GM18951 (cell line): ENCODE measurements at regions not wholly inside any gene's neighbourhood (a gene's known extent, or its start where the extent isn't known, plus 50 kb on each side); places are given as distances from the start of the nearest gene placed in this dataset.

Source experiments
- POLR2A ChIP-seq: IDR thresholded peaks from 4 replicates; pipeline ENCODE4 v1.6.1; 2011; ENCODE audit warnings: mild to moderate bottlenecking; ENCODE audit not compliant: insufficient read length, insufficient read depth; ENCODE audit errors: extremely low read depth
- in situ Hi-C: fragments of 300-500 bp; cut with MboI; formaldehyde crosslinking; loops from one replicate; pipeline ENCODE4 v1.12.0; 2022; ENCODE audit warnings: low sequenced_read_pairs, mixed read lengths, inconsistent platforms; ENCODE audit not compliant: unreplicated experiment

DNA sequence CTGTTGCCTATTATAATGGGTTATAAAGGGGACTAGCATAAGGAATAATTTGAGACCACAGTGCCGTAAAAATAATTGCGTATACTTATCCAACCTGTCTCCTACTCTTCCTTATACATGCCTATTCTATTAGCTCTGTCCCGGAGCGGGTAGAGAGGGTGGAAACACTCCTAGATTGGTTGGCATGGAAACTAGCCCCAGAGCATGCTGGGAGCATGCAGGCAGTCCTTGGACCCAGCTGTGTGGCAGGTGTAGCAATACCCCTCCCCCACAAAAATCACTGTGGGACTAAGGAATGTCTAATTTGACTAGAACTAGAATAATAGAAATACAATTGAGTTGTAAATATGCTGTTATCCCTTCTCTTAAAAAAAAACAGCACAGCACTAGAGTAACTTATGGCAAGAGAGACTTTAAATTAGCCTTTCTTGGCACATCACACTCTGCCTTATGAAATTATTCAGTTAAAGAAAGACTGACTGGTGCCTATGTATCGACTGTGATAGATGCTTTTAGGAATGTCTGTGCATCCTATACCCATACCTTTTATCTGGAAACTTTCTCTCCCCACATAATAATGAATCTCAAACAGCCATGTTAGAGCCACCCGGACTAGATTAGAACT is 244.0 kb upstream of the DAAM1 start:
- TF ChIP-seq POLR2A: no peak
- in situ Hi-C loops: no loop called here

DNA sequence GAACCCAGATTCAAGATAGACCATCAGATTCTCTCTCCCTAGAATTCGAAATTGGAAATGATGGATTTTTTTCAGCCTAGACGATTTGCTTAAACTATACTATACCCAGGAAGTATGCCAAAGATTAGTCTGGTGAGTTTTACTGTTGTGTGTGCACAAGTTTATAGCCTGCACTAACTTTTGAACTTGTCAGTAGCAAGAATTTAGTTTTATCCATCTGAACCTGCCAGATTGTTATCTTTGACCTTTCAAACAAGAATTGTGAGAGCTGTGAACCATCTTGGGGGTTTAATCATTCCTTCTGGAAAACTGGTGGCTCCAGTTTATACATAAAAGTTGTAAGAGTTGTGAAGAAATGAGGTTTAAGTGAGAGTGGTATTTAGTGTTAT is 243.5 kb upstream of the DAAM1 start:
- no peak for TF ChIP-seq POLR2A

DNA sequence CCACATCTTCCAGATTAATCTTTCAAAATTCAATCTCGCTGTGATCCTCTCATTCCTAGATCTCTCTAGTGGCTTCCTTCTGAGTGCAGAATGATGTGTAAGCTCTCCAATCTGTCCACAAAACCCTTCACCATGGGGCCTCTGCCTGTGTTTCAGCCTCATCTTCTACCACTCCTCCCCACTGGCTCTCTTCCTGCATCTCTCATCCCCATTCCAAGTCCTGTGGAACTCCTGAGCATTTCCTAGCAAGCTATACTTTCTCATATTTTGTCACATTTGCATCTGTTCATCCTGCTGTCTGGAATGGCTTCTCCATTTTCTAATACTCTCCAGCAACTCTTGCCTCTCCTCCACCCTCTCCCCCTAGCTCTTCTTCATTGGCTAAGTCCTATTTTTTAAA is 242.0 kb upstream of the DAAM1 start:
- TF ChIP-seq POLR2A: no peak
- in situ Hi-C loops: no loop called here

More for the DNA sequence above, 243.5 kb upstream of the DAAM1 start:
- in situ Hi-C loops: no loop called here

DNA sequence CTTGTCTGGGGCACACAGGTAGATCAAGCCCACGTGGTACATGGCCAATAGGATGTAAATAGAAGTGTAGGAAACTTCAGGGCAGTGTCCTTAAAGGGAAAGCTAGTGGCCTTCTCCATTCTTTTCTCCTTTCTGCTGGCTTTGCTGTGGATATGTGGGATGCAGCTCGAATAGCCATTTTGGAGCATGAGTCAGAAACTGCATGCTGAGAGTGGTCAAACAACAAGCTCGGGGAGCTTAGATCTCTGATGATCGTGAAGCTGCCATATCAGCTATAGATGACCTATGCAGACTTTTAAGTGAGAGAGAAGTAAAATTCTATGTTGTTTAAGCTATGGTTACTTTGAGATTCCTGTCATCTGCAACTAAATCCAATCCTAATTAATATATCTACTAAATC is 241.3 kb upstream of the DAAM1 start:
- in situ Hi-C loops: no loop called here
- no peak for TF ChIP-seq POLR2A

DNA sequence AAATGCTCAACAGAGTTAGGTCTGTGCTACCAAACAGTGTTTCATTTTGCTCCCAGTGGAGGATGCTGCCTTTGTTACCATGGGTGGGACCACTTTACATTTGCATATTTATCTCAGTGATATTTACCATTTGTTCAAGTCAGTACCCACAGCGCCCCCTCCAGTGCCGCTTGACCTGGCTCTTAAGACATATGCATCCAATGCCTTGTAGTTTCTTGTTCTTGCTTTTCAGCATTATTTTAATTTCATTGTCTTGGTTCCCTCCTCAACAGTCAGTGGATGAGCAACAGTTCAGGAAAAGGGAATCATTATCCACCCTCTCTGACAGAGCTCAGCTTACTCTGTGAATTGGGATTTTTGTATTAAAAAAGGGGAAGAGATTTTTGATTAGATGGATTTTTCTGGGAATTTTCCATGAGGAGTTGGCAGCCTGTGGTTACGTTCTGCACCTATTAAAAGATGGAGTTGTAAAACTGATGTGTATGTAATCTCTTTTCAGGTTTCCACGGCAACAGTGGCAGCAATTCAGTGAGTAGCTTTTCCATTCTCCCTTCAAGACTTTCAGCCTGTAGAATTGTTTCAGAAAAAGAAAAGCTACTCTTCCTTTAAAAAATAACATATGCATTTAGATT is 240.5 kb upstream of the DAAM1 start:
- no peak for TF ChIP-seq POLR2A
- in situ Hi-C loops: no loop called here

DNA sequence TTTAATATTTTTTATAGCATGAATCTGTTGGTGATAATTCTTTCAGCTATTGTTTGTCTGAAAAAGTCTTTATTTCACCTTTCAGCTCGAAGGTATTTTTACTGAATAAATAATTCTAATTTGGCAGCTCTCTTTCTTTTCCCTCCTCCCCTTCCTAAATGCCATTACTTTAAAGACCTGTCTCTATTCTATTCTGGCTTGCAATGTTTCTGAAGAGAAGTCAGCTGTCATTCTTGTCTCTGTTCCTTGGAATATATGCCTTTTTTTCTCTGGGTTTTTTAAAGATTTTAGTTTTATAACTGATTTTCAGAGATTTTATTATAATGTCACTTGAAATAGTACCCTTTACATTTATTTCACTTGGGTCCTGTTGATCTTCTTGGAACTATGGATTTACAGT is 237.9 kb upstream of the DAAM1 start:
- no peak for TF ChIP-seq POLR2A
- in situ Hi-C loops: no loop called here

DNA sequence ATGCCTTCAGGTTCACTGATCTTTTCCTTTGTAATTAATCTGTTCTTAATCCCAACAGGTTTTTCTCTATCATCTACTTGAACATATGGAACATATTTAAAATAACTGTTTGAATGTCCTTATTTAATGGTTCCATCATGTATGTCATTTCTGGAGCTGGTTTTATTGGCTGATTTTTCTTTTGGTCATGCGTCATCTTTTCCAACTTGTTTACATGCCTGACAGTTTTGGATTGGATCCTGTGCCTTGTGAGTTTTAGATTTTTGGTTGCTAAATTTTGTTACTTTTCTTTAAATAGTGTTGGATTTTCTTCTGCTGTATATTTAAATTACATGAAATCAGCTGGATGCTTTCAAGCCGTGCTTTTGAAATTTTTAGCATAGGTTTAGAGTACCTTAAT is 237.3 kb upstream of the DAAM1 start:
- in situ Hi-C loops: no loop called here
- no peak for TF ChIP-seq POLR2A

DNA sequence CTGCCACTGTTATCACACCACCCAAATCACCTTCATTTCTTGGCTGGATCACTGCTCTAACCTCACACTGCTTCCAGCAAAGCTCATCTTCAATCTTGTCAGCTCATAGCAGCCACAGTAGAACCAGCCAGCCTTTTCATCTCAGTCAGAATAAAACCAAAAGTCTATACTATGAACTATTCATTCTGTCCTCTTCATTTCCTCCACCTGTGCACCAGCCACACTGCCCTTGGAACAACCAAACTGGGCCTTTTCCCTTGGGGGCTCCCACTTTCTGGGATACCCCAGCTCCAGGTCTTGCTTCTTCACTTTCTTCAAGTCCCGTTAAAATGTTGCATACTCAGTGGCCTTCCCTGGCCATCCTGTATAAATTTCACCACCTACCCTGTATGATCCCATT is 234.4 kb upstream of the DAAM1 start:
- no peak for TF ChIP-seq POLR2A
- in situ Hi-C loops: no loop called here

DNA sequence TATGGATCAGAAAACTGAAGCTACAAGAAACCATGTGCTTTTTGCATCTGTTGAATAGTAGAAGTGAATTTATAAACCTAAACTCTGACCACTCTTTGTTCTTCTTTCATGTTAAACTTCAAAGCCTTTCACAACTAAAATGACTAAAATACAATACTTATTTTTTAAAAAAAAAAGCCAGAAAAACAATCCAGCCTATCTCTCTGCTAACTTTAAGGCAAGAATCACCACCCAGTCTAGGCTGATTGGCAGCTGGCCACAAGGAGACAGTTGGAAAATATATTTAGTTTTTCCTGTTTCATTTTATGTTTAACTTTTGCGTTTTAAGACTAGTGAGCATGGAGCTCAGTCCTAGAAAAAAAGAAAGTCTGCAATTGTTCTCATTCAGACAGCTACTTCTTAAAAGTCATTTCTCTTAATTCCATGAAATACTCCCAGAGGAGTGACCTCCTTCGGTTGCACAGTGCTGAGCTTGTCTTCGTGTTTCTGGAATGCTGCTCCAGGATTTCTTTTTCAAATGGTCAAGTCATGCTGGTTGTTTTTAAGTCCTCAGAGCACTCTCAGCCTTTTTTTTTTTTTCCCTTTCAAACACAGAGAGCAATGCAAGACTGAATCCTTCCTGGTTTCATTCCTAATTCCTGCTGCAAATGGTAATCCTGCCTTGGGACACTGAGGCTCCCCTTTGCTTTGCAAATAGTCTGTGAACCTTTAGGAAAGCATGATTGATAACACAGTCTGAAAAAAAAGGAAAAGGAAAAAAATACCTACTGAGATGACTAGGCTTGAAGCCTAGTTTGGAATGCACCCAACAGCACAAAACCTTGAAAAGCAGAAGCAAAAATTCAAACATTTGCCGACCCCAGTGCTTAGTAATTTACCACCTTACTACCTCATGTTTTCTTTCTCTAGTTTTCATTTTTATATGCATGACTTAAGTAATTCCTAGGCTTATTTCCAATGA is 233.3 kb upstream of the DAAM1 start:
- in situ Hi-C loops: no loop called here
- no peak for TF ChIP-seq POLR2A

DNA sequence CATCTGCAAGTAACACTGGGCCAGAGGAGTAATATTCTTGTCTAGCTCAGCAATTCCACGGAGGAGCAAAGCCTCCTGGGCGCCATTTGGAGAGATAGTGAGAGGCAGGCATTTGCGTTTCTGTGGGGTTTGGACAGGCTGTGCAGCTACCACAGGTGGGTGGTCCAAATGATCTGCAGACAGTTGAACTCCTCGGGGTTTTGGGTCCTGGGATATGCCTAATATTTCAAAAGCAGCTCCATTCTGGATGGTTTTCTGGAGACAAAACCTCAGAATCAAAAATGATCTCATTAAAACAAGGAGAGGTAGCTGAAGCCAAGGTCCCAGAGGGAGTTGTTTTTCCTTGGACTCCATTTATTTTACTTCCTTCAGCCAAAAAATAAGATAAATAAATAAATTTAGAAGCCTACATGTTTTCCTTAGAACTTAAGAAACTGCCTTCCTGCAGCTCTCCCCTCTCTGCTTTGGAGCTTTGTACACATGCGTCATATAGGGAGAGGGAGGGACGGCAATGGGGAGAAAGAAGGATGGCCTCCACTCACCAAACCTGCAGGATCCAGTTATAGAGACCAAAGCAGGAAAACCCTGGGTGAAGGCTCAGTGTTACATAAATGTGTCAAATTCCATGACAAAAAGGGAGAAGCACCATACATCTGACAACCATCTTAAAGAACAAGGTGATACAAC is 227.3 kb upstream of the DAAM1 start:
- in situ Hi-C loops: no loop called here

DNA sequence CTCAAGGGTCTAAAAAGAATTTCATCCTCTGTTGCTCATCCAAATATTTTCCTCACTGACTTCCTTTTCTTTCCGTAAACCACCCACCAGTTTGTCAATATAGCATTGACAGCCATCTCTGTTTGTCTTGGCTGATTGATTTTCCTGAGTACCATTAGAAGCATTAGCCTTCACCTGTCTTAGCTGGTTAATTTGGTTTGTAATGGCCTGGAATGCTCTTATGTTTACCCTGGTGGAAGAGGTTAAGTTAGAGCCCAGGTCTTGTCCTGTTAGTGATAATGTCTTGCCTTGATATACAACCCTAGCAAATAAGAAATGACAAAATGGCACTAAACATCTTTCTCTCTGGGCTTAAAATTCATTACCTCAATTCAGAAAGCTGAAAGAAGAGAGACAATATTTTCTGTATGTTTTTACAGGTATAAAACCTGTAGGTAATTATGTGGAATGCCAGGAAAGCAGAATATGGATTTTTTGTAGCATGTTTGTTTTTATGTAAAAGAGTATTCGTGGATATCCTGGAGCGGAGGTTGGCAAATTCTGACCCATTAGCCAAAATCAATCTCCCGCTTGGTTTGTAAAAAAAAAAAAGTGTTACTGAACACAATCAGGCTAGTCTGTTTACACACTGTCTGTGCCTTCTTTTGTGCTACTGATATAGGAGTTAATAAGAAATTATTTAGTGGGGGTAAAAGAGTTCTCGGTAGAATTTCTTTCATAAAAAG is 224.4 kb upstream of the DAAM1 start:
- in situ Hi-C loops: no loop called here
- TF ChIP-seq POLR2A: no peak

More for the DNA sequence above, 227.3 kb upstream of the DAAM1 start:
- TF ChIP-seq POLR2A: no peak

DNA sequence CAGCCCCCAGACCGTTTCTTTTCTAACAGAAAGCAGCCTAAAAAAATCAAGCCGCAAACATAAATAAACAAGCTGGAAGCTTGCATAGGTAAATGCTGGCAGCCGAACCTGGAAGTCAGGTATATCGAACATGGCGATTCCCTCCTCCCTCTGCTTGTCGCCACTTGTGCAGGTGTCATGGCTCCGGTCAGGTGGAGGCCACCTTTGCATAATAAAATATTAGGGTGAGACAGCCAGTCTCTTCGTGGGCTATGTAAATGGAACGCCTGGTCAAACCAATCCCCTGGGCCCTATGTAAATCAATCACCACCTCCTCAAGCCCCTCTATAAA is 223.9 kb upstream of the DAAM1 start:
- in situ Hi-C loops: no loop called here
- no peak for TF ChIP-seq POLR2A

DNA sequence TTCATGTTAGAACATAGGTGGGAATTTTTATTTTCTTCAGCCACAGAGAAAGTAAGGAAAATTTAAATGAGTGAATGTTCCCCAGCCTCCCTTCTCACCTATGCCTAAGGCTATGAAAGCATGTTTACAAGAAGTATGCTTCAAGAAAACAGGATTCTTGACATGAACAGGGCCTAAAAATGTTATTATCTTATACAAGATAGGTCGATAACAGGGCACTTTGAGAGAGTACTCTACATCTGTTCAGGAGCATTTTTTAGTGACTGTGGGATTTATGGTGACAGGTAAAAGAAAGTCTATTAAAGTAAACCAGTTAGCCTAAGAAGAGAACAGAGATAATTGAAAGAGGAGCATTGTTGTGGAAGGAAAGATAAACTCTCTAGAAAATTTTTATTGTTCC is 222.9 kb upstream of the DAAM1 start:
- no peak for TF ChIP-seq POLR2A
- in situ Hi-C loops: no loop called here
